ENCODE measurements at regions not wholly inside any gene's neighbourhood (a gene's known extent, or its start where the extent isn't known, plus 50 kb on each side); places are given as distances from the start of the nearest gene placed in this dataset.
A peak's percentile ranks its signal among the peaks of the same experiment; 100 is the strongest.
"Not testable (repeated sequence)": the region's sequence is repeated elsewhere in the genome, so short reads cannot be mapped to it uniquely, and the experiment has no call there.

DNA sequence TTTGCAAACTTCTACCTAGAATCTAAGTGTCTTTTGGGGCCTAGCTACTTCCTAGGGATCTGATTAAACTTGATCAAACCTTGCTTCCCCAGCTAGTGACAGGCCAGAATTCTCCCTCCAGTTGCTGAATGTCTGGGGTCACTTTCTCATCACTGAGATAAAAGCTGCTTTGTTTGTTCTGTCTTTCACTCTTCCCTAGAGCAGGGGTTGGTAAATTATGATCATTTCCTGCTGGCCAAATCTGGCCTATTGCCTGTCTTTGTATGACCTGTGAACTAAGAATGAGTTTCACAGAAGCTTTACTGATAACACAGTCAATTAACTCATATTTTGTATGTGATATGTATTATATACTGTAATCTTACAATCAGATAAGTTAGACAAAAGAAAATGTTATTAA is 157.8 kb upstream of the AADAT start:
- no peak for DNase-seq

DNA sequence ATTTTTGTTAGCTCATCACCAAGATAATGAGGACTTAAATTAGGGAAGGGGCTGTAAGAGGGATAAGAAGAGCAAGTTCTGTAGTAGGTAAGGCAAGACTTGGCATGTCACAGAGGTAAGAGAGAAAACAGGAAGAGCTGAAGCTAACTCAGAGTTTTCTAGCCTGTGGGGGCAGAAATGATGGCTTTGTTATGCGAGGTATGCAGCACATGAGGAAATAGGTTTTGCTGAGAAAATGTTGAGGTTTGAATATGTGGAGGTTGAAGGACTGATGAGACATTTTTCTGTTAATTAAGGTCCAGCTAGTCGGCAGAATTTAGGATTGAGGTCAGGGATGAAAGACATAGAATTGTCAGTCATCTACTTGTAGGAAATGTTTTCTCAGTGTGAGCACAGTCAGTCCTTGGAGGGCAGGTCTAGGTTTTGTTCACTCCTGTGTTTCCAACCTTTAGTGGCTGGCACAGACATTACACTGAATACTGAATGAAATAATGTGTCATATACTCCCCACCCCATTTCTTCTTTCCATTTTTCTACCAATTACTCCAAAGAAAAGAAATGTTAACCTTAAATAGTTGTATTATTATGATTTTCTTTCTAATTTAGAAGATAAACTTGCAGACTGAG is 154.0 kb upstream of the AADAT start:
- DNase-seq = no peak

DNA sequence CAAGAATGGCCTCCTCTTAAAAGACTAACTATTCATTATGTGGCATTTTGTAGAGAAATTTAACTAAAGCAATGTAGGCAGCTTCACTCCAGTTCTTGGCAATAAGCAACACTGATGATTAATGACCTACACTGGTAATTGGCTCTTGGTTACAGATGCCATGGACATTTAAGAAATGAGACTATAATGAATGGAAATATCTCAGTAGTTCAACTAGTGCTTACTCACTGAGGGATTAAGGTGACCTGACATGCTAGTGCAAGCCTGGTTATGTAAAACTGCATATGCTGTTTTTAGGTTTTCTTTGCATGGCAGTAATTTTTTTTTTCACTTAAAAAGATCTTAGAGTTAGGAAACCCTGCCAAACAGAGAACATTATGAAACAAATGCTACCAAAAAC is 152.7 kb upstream of the AADAT start:
- no peak for DNase-seq

DNA sequence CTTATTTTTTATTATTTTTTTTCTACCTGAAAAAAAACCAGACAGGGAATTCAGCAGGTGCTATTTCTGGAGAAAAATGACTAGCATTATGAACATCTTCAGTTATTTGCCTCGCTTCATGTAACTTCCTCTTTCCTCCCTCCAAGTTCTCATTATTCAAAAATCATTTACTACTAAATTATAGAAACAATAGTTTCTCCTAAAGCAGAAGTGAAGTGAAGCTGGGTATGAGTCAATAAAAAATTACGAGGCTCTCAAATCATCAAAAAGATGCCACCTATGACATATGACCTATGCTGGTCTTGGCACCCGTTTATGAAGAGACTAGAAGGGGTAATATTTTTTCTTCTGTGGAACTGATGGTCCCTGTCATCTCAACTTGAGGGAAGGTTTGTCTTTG is 145.0 kb upstream of the AADAT start:
- DNase-seq = no peak

DNA sequence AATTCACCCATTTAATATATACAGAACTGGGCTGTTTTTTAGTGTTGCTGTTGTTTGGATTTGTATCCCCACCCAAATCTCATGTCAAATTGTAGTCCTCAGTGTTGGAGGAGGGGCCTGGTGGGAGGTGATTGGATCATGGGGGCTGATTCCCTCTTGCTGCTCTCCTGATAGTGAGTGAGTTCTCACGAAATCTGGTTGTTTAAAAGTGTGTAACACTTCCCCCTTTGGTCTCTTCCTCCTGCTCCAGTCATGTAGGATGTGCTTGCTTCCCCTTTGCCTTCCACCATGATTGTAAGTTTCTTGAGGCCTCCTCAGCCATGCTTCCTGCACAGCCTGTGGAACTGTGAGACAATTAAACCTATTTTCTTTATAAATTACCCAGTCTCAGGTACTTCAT is 141.6 kb upstream of the AADAT start:
- no peak for DNase-seq

DNA sequence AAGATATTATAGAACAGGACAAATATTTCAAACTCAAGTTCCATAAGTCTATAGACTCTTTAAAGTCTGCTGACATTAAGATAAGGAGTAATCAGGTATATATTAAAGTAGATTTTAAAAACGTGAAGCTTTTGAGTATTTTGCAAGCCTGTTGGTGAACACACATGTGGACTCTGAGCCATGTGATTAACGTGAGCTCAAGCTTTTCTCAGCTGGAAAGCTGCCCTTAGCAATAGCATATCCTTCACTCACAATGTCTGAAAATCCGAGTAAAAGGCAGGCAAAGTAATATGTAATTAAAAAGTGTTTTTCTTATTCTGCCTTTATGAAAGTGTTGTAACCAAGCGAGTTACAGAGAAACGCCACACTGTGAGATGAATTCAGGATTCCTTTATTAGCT is 140.5 kb upstream of the AADAT start:
- DNase-seq = no peak

DNA sequence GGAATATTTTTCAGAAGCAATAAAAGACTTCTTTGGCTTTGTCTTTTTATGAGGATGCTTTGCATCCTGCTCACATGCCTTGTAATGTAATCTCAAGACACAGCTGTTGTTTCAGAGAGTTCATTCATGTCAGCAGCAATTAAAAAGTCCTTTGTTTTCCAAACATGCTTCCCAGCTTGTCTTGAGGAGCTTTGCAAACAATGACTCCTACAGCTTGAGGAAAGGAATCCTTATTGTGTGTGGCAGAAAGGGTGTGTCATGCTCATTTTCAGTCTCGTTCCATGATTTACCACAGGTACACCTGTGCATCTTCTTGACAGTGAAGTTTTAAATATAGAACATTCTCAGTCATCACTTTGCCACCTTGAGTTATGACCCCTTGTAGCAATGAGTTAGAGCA is 139.2 kb upstream of the AADAT start:
- DNase-seq = no peak

DNA sequence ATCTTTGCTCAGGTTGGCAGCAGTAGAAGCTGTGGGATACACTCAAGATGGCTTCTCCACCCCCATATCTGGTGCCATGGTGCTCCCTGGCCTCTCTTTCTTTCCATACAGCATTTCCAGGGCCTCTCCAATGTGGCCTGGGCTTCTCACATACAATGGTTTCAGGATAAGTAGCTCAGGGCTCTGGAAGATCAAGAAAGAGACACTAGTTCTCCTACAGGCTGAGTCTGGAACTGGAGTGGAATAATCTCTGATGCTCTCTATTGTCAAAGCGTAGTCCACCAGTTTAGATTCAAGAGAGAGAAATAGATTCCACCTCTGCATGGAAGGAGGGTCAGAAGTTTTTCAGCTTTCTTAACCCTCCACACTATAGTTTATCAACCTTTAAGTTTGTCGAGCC is 138.2 kb upstream of the AADAT start:
- no peak for DNase-seq

DNA sequence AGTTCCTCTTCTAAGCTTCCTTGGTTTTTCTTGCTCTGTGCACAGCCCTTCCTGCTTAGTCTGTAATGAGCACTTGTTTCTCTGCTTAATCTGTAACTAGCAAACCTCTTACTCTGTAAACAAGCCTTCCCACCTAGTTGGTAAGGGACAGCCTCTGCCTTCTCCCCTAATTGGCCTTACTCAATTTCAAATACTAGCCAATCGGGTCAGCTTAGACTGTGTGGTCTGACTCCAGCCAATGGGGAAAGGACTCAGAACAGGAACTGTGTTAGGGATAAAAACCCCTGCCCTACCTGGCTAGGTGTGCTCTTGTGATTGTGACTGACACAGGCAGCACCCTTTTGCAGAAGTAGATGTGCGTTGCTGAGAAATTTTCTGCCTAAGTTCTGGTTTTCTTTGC is 136.5 kb upstream of the AADAT start:
- DNase-seq = no peak

DNA sequence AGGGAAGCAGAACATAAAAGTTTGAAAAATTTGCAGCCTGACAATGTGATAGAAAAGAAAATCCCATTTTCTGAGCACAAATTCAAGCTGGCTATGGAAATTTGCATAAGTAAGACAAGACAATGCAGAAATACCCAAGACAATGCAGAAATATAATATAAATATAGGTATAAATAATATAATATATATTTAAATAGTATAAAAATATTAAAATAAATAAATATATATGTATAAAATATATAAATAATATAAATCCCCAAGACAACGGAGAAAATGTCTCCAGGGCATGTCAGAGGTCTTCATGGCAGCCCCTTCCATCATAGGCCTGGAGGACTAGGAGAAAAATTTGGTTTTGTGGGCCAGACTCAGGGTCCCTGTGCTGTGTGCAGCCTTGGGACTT is 125.0 kb upstream of the AADAT start:
- DNase-seq = no peak

DNA sequence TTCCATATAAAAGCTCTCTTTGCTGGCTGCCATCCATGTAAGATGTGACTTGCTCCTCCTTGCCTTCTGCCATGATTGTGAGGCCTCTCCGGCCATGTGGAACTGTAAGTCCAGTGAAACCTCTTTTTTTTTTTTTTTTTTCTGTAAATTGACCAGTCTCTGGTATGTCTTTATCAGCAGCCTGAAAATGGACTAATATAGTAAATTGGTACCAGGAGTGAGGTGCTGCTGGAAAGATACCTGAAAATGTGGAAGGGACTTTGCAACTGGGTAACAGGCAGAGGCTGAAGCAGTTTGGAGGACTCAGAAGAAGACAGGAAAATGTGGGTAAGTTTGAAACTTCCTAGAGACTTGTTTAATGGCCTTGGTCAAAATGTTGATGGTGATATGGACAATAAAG is 124.3 kb upstream of the AADAT start:
- no peak for DNase-seq

DNA sequence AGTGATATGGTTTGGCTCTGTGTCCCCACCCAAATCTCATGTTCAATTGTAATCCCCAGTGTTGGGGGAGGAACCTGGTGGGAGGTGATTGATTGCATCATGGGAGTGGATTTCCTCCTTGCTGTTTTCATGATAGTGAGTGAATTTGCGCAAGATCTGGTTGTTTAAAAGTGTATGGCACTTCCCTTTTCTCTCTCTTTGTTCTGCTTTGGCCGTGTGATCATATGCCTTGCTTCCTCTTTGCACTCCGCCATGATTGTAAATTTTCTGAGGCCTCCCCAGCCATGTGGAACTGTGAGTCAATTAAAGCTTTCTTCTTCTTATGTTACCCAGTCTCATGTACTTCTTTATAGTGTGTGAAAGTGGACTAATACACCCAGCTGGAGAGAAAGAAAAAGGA is 113.0 kb upstream of the AADAT start:
- peak; percentile 5 to 29 (median 19) for DNase-seq

DNA sequence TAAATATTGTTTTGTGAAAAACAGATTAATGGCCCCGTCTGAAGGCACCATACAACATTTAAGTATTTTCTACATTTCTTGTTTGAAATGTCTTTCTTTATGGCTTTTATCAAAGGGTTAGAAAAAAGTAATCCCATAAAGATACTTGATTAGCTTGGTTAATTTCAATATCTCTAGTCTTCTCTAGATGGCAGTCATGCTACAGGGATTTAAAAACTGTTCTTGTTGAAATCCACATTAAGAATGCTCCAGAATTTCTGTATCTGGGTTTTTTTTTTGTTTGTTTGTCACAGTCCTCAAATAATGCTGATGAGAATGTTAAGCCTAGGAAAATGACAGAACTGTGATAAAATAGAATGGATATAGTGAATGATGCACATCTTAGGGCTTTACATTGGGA is 109.0 kb upstream of the AADAT start:
- DNase-seq = no peak

DNA sequence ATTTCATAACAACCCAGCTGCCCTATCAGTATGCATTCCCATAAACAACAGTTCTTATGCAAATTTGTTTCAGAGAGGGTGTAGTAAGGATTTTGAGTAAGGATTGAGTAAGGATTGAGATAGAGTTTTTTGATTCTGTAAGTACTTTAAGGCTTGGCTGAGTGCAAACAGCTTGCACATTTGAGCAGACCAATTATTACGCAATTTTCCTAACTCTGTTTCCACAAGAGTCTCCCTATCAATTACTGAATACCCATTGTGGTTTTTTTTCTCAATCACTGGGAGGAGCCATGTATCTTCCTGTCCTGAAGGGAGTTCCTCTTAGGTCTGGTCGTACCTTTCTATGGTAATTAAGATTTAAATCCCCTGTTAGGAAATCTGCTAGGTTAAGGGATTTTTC is 105.0 kb upstream of the AADAT start:
- DNase-seq = not testable (repeated sequence)

DNA sequence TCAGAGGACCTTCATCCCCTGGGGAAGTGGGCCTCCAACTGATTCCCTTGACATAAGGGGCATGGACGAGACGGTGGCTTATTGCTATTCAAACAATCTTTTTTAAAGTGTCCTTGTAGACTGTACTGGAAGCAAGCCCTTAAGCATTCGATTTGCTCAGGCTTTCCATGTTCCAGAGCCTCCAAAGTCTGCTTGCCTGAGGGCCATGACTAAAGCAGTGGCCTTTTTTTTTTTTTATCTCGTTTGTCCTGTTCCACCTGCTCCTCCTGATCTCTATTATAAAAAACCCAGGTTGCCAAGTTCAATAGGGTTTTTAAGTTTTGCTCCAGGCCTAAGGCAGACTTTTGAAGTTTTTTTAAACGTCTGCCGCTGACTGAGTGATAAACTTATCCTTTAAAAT is 103.7 kb upstream of the AADAT start:
- no peak for DNase-seq

DNA sequence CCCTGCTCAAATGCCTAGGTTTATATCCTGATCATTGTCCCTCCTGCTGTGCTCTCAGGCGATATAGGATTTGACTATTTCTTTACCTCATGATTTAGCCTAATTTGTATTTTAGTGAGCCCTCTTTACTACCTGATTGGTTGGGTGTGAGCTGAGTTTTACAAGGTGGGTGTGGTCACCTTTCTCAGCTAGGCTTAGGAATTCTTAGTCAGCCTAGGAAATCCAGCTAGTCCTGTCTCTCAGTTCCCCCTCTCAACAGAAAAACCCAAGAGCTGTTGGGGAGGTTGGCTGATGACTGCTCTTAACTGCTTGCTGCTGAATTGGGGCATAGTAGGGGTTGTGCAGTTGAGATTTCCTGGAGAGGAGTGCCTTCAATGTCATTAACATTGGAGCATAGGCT is 100.5 kb upstream of the AADAT start:
- no peak for DNase-seq

DNA sequence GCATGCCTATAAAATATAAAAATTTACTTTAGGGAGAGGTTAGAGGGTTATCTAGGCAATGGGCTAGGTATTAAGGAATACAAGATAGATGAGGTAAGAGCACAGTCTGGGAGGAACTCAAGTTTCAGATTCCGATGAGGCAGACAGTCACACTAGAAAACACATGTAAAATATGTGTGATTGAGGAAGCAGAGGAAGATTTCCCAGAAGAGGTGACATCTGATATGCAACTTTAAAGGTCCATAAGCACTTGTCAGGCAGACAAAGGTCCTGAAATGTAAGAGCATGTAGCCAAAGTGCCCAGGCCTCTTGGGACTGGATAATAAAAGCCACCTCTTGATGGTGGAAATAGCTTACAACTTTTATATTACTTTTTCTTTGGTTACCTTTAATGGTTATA is 81.1 kb upstream of the AADAT start:
- DNase-seq = no peak

DNA sequence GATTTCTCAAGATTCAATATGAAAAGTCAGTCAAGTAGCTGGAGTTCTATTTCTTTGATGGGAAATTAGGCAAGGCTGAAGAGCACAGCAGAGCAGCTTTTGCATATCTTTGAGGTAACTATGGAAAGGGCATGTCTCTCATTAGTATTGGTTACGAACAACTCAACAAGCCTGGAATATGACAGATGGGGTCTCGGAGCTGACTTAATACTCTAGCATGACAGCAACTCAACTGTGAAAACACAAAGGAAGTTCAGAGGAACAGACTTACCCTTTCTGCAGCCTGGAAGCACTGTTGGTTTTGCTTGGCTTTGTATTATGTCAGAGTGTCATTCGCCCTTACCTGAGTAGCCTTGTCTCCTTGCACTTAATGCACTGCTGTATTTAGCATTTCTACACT is 79.9 kb upstream of the AADAT start:
- DNase-seq = no peak

DNA sequence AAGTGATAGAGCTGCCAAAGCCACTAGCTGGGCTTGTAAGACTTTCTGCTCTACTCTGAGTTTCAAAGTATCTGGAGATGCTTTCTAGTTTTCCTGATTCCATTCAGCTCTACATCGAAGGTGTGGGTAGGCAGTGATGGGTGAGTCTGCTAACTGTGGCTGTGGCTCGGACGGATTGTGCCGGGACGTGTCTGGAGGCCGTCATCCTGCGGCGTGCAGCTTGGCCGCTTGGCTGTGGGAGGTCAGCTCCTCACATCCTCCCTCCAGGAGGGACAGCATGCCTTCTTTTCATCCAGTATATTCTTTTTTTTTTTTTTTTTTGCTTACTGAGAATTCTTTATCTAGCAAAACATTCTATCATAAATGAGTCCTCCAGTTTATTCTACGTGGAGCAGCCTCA is 77.9 kb upstream of the AADAT start:
- no peak for DNase-seq

DNA sequence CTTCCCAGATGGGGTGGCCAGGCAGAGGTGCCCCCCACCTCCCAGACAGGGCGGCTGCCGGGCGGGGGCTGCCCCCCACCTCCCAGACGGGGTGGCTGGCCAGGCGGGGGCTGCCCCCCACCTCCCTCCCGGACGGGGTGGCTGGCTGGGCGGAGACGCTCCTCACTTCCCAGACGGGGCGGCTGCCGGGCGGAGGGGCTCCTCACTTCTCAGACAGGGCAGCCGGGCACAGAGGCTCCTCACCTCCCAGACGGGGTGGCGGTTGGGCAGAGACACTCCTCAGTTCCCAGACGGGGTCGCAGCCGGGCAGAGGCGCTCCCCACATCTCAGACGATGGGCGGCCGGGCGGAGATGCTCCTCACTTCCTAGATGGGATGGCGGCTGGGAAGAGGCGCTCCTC is 76.4 kb upstream of the AADAT start:
- DNase-seq = not testable (repeated sequence)

DNA sequence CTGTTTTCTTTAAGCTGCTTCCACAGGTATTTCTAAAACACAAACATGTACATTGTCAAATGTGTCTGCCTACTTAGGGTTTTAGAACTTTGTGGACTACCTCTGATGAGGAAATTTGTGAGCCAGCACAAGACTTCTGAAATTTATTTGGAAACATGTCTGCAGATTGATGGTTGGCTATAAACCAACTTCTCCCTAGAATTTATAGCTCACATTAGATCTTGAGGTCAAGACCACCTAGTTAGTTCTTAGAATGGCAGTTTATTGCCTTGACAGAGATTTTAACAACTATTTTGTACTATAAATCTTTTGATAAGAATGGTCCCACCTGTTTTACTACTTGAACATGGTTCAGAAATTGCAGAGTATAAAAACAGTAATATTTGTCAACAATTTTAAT is 72.7 kb upstream of the AADAT start:
- no peak for DNase-seq

DNA sequence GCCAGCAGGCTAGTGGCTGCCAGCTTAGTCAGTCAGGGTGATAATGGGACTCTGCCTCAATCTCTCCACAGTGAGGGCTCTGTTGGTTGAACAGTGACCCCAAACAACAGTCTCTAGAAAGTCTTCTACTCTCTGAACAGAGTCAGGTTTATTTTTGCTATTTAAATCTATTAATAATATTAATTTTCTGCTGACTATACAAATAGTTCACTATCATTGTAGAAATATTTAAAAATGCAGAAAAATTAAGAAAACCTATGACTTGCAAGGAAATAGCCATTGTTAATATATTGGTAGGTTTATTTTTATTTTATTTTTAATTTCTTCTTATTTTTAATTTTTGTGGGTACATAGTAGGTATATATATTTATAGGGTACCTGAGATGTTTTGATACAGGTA is 67.9 kb upstream of the AADAT start:
- no peak for DNase-seq

DNA sequence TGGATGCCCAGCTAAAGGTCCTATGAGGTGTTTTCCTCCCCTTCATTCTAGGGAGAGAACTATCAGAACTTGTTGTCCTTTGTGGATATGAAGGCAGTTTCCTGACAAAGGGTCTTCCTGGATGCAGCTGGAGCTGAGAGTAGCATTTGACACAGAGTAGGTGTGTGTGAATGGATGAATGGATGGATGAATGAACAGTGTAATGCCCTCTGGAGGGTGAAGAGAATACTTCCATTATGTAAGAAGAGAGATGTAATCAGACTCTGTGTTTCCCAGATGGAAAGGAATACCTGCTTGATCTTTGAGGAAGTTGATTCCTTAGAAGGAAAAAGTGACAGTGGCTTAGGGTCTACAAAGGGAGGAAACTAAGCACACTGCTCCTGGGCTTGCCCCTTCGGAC is 55.4 kb upstream of the AADAT start:
- no peak for DNase-seq

DNA sequence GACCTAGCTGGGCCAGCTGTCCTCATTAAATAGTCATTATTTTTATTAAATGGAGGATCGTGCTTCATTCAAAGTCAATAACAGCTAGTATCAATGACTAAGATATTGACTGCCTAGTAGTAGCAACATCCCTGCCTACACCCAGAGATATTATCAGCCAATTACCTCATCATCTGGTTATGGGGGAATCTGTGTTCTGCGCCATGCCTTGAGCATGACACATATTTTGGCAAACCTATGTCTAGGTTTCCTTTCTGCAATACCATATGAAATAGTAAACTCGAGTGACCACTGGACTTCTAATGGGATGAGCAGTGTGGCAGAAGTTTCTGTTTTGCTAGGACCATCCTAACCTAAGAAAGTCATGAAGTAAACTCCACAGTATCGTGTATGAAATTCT is 50.0 kb upstream of the AADAT start:
- DNase-seq = no peak
